ENCODE measurements at regions not wholly inside any gene's neighbourhood (a gene's known extent, or its start where the extent isn't known, plus 50 kb on each side); places are given as distances from the start of the nearest gene placed in this dataset.
"Not testable (repeated sequence)": the region's sequence is repeated elsewhere in the genome, so short reads cannot be mapped to it uniquely, and the experiment has no call there.

- no peak for TF ChIP-seq CTCF (conservative IDR thresholded peaks at IDR 0.05; ENCODE audit: low read depth, low read length)
- H3K4me3 ChIP-seq (ENCODE audit: low read depth, low read length), result no peak overlapping the region
- no peak for DNase-seq (ENCODE audit: low read depth)
Measured at GRCh38 chr10:65415318-65415717, 1510.5 kb upstream of the LRRTM3 start.

GRCh38 chr10:65416094-65416493, 1509.7 kb upstream of the LRRTM3 start:
- no peak for TF ChIP-seq CTCF (conservative IDR thresholded peaks at IDR 0.05; ENCODE audit: low read depth, low read length)
- no peak for DNase-seq (ENCODE audit: low read depth)
- no peak overlapping the region for H3K4me3 ChIP-seq (ENCODE audit: low read depth, low read length)

GRCh38 chr10:65419629-65420028, 1506.2 kb upstream of the LRRTM3 start:
- no peak for DNase-seq (ENCODE audit: low read depth)

GRCh38 chr10:65423043-65423442, 1502.8 kb upstream of the LRRTM3 start:
- no peak overlapping the region for H3K4me3 ChIP-seq (ENCODE audit: low read depth, low read length)
- no peak for TF ChIP-seq CTCF (conservative IDR thresholded peaks at IDR 0.05; ENCODE audit: low read depth, low read length)
- no peak for DNase-seq (ENCODE audit: low read depth)

More at GRCh38 chr10:65419629-65420028, 1506.2 kb upstream of the LRRTM3 start:
- TF ChIP-seq CTCF (conservative IDR thresholded peaks at IDR 0.05; ENCODE audit: low read depth, low read length), result no peak
- H3K4me3 ChIP-seq (ENCODE audit: low read depth, low read length), result no peak overlapping the region

GRCh38 chr10:65429381-65429780, 1496.5 kb upstream of the LRRTM3 start:
- H3K4me3 ChIP-seq (ENCODE audit: low read depth, low read length); DNase-seq (ENCODE audit: low read depth): not testable (repeated sequence)

- DNase-seq (ENCODE audit: low read depth), result no peak
- no peak for TF ChIP-seq CTCF (conservative IDR thresholded peaks at IDR 0.05; ENCODE audit: low read depth, low read length)
- H3K4me3 ChIP-seq (ENCODE audit: low read depth, low read length), result no peak overlapping the region
Measured at GRCh38 chr10:65430979-65431378, 1494.9 kb upstream of the LRRTM3 start.

GRCh38 chr10:65470986-65471385, 1454.8 kb upstream of the LRRTM3 start:
- no peak overlapping the region for H3K4me3 ChIP-seq (ENCODE audit: low read depth, low read length)
- no peak for DNase-seq (ENCODE audit: low read depth)
- no peak for TF ChIP-seq CTCF (conservative IDR thresholded peaks at IDR 0.05; ENCODE audit: low read depth, low read length)

GRCh38 chr10:65482848-65483247, 1443.0 kb upstream of the LRRTM3 start:
- H3K4me3 ChIP-seq (ENCODE audit: low read depth, low read length), result no peak overlapping the region
- no peak for DNase-seq (ENCODE audit: low read depth)
- no peak for TF ChIP-seq CTCF (conservative IDR thresholded peaks at IDR 0.05; ENCODE audit: low read depth, low read length)

Measured in epithelial cell of proximal tubule (primary cell).